HAP-1 (cell line): ENCODE measurements at regions not wholly inside any gene's neighbourhood (a gene's known extent, or its start where the extent isn't known, plus 50 kb on each side); places are given as distances from the start of the nearest gene placed in this dataset.

Experiments
- DNase-seq, 2 experiments: peaks; one replicate each; pipeline ENCODE4 v3.0.0-alpha.2; 2016 to 2020; ENCODE audit warnings: low spot score in 2 of 2
- H3K27me3 ChIP-seq: fragments of 250-450 bp; sonication (Bioruptor Pico); 2 replicates; pipeline ENCODE4 v1.5.1; 2020; ENCODE audit warnings: low read depth, mild to moderate bottlenecking, moderate library complexity
- H3K36me3 ChIP-seq: fragments of 250-450 bp; sonication (Bioruptor Pico); replicated peaks from 2 replicates; pipeline ENCODE4 v1.5.1; 2020; ENCODE audit warnings: mild to moderate bottlenecking
- H3K4me1 ChIP-seq: fragments of 250-450 bp; sonication (Bioruptor Pico); 2 replicates; pipeline ENCODE4 v1.5.1; 2020; ENCODE audit warnings: mild to moderate bottlenecking
- H3K4me3 ChIP-seq: fragments of 250-450 bp; sonication (Bioruptor Pico); 2 replicates; pipeline ENCODE4 v1.5.1; 2020; ENCODE audit warnings: mild to moderate bottlenecking, moderate library complexity
- H3K9me3 ChIP-seq: fragments of 250-450 bp; sonication (Bioruptor Pico); 2 replicates; pipeline ENCODE4 v1.5.1; 2020; ENCODE audit warnings: mild to moderate bottlenecking, moderate library complexity
- in situ Hi-C: fragments of 300-500 bp; cut with MboI; formaldehyde crosslinking; loops from 3 replicates; pipeline ENCODE4 v1.14.3; 2020; ENCODE audit warnings: low sequenced_read_pairs, inconsistent platforms, mixed read lengths

GRCh38 chr12:83190631-83191390 is 504.1 kb downstream of the TMTC2 start:
- Histone ChIP-seq H3K9me3 (no peaks in the 10 kb centered on the region), H3K36me3 (no peaks in the 10 kb centered on the region), H3K4me1 (no peaks in the 10 kb centered on the region; the same call in 1 of the 2 replicates), H3K4me3 (no peak overlapping the region), H3K27me3 (no peaks in the 10 kb centered on the region)
- in situ Hi-C loops = no loop called here
- no peak for DNase-seq

- no peaks in the 10 kb centered on the region for H3K36me3 ChIP-seq
- peaks cover 7% of the 10 kb centered on the region for H3K4me1 ChIP-seq
- in situ Hi-C loops = no loop called here
- H3K4me3 ChIP-seq = no peak overlapping the region
- no peaks in the 10 kb centered on the region for H3K9me3 ChIP-seq
- DNase-seq = no peak
- no peaks in the 10 kb centered on the region for H3K27me3 ChIP-seq
Observed at GRCh38 chr12:83186419-83186818, 499.7 kb downstream of the TMTC2 start.

GRCh38 chr12:83185241-83185640 is 498.5 kb downstream of the TMTC2 start:
- in situ Hi-C loops = no loop called here
- Histone ChIP-seq H3K27me3 (no peaks in the 10 kb centered on the region), H3K9me3 (no peaks in the 10 kb centered on the region), H3K4me3 (no peak overlapping the region), H3K36me3 (no peaks in the 10 kb centered on the region), H3K4me1 (peaks cover 7% of the 10 kb centered on the region)
- DNase-seq = peak in 1 of 2 experiments; percentile 33
